Gastroesophageal sphincter (tissue), 3 donors: ENCODE measurements at regions not wholly inside any gene's neighbourhood (a gene's known extent, or its start where the extent isn't known, plus 50 kb on each side); places are given as distances from the start of the nearest gene placed in this dataset.
"Not testable (repeated sequence)": the region's sequence is repeated elsewhere in the genome, so short reads cannot be mapped to it uniquely, and the experiment has no call there.

ENCODE experiments used
- CTCF ChIP-seq, 4 experiments: fragments of 200-600 bp in 2 of 4; fragments of 450-650 bp in 2 of 4; sonication (generic) in 1 of 4; IDR thresholded peaks; one replicate each; pipeline ENCODE4 v1.5.1; 2017 to 2019; ENCODE audit warnings: antibody characterized with exemption in 4 of 4, mild to moderate bottlenecking in 2 of 4, moderate library complexity in 2 of 4
- EP300 ChIP-seq: sonication (generic); formaldehyde crosslinking; IDR thresholded peaks from one replicate; pipeline ENCODE4 v1.6.1; 2017; ENCODE audit warnings: antibody characterized with exemption, mild to moderate bottlenecking
- POLR2A ChIP-seq, 2 donors: fragments of 450-650 bp; IDR thresholded peaks; one replicate each; pipeline ENCODE4 v1.6.1; 2017; ENCODE audit warnings: antibody characterized with exemption in 2 of 2, mild to moderate bottlenecking in 2 of 2, moderate library complexity in 1 of 2
- POLR2AphosphoS5 ChIP-seq: sonication (generic); formaldehyde crosslinking; IDR thresholded peaks from one replicate; pipeline ENCODE4 v1.6.1; 2017; ENCODE audit warnings: antibody characterized with exemption

GRCh38 chr13:60280524-60280923, 116.5 kb upstream of the TDRD3 start:
- not testable (repeated sequence) for TF ChIP-seq POLR2A (IDR thresholded peaks at IDR 0.05); EP300; CTCF (IDR thresholded peaks at IDR 0.05); POLR2AphosphoS5
